SK-N-MC (cell line): ENCODE measurements at regions not wholly inside any gene's neighbourhood (a gene's known extent, or its start where the extent isn't known, plus 50 kb on each side); places are given as distances from the start of the nearest gene placed in this dataset.

Source experiments
- DNase-seq: peaks from one replicate; pipeline ENCODE4 v3.0.0-alpha.2; 2011; ENCODE audit warnings: low read depth, low spot score
- H3K27ac ChIP-seq: fragments of 200-600 bp; sonication (generic); 2 replicates; pipeline ENCODE4 v1.5.1; 2016; ENCODE audit warnings: mixed run types
- H3K36me3 ChIP-seq: fragments of 200-600 bp; sonication (generic); 2 replicates; pipeline ENCODE4 v1.6.1; 2017; ENCODE audit warnings: antibody characterized with exemption, low read length, mixed read lengths; ENCODE audit not compliant: insufficient read depth
- H3K4me3 ChIP-seq: fragments of 200-600 bp; sonication (generic); 2 replicates; pipeline ENCODE4 v1.5.1; 2016
- H3K9ac ChIP-seq: fragments of 200-600 bp; sonication (generic); 2 replicates; pipeline ENCODE4 v1.8.0; 2017; ENCODE audit warnings: mixed run types, mixed read lengths; ENCODE audit not compliant: insufficient read length
- H3K9me3 ChIP-seq: fragments of 200-600 bp; sonication (generic); 2 replicates; pipeline ENCODE4 v1.6.1; 2017; ENCODE audit warnings: low read depth, mild to moderate bottlenecking, antibody characterized with exemption, low read length, moderate library complexity, mixed read lengths
- EZH2 ChIP-seq: fragments of 200-600 bp; sonication (generic); IDR thresholded peaks from one replicate; pipeline ENCODE4 v1.6.1; 2017; ENCODE audit warnings: antibody characterized with exemption
- FOXP2 ChIP-seq: optimal IDR thresholded peaks from 2 replicates; pipeline ENCODE3; 2011; ENCODE audit warnings: mild to moderate bottlenecking, moderate library complexity; ENCODE audit not compliant: insufficient read depth; ENCODE audit errors: extremely low read length, control extremely low read depth
- POLR2AphosphoS5 ChIP-seq: IDR thresholded peaks from 2 replicates; pipeline ENCODE4 v1.6.1; 2012; ENCODE audit warnings: mild to moderate bottlenecking, low read depth, low read length, borderline replicate concordance

- Histone ChIP-seq H3K36me3 (no peaks in the 10 kb centered on the region), H3K9me3 (no peaks in the 10 kb centered on the region), H3K27ac (no peak overlapping the region), H3K9ac (no peak overlapping the region), H3K4me3 (no peak overlapping the region)
- DNase-seq = no peak
- TF ChIP-seq FOXP2 (no peak), EZH2 (no peak), POLR2AphosphoS5 (no peak)
Observed at GRCh38 chr21:19724081-19724480, 1274.1 kb upstream of the NCAM2 start.

DNA sequence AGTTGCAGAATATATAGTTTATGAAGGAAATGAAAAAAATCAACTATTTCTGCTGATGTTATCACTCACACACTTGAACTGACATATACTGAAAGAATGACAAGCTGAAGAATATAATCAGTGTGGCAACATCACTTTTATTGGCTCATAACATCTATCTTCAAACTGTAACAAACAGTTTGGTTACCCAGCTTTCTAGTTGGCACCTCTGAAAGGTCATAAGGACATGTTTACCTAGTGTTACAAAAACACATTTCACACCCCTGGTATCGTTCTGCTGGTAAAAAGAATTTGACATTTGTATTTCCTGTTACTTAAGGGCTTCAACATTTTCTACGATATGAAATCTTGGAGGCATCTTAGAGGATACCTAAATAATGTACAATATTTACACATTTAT lies 1267.0 kb upstream of the NCAM2 start:
- no peak overlapping the region for H3K27ac ChIP-seq
- no peaks in the 10 kb centered on the region for H3K9me3 ChIP-seq
- no peaks in the 10 kb centered on the region for H3K36me3 ChIP-seq
- DNase-seq = no peak
- H3K9ac ChIP-seq = no peak overlapping the region
- TF ChIP-seq EZH2 = no peak
- TF ChIP-seq POLR2AphosphoS5 = no peak
- TF ChIP-seq FOXP2 = no peak
- H3K4me3 ChIP-seq = no peak overlapping the region

- Histone ChIP-seq H3K36me3 (no peaks in the 10 kb centered on the region), H3K9ac (no peak overlapping the region), H3K9me3 (no peaks in the 10 kb centered on the region), H3K4me3 (no peak overlapping the region), H3K27ac (no peak overlapping the region)
- no peak for DNase-seq
- TF ChIP-seq FOXP2 (no peak), EZH2 (no peak)
Observed at GRCh38 chr21:19759836-19760235, 1238.4 kb upstream of the NCAM2 start.

DNA sequence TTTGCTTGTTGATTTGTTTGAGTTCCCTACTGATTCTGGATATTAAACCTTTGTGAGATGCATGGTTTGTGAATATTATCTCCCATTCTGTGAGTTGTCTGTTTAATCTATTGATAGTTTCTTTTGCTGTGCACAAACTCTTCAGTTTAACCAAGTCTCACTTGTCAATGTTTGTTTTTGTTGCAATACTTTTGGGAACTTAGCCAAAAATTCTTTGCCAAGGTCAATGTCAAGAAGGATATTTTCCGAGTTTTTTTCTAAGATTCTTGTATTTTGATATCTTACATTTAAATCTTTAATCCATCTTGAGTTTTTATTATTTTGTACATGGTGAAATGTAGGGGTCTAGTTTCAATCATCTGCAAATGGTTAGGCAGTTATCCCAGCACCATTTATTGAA lies 1230.7 kb upstream of the NCAM2 start:
- H3K27ac ChIP-seq = no peak overlapping the region
- H3K4me3 ChIP-seq = no peak overlapping the region
- DNase-seq = no peak
- H3K9me3 ChIP-seq = no peaks in the 10 kb centered on the region
- H3K9ac ChIP-seq = no peak overlapping the region
- H3K36me3 ChIP-seq = no peaks in the 10 kb centered on the region
- no peak for TF ChIP-seq POLR2AphosphoS5
- TF ChIP-seq FOXP2 = no peak
- TF ChIP-seq EZH2 = no peak

GRCh38 chr21:19771881-19772280 lies 1226.3 kb upstream of the NCAM2 start:
- Histone ChIP-seq H3K27ac (no peak overlapping the region), H3K9me3 (no peaks in the 10 kb centered on the region), H3K9ac (no peak overlapping the region), H3K36me3 (no peaks in the 10 kb centered on the region), H3K4me3 (no peak overlapping the region)
- no peak for DNase-seq
- TF ChIP-seq EZH2 = no peak
- no peak for TF ChIP-seq POLR2AphosphoS5
- no peak for TF ChIP-seq FOXP2

DNA sequence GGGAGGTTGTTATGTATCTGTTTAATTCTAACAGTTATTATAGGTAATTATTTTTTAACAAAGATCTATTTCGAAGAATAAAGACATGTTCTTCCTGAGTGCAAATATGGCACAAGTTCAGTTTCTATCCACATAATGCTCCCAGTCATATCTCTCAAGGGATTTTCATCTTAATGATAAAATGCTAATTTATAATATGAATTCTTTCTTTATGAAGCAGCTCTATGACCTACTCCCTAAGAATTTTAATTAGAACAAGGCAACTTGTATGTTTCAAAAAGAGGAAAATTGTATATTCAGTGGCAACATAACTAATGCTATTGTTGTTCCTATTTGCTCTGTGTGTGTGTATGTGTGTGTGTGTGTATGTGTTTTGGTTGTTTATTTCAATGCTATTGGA lies 1222.1 kb upstream of the NCAM2 start:
- no peak for DNase-seq
- Histone ChIP-seq H3K36me3 (no peaks in the 10 kb centered on the region), H3K4me3 (no peak overlapping the region), H3K9me3 (no peaks in the 10 kb centered on the region), H3K27ac (no peak overlapping the region), H3K9ac (no peak overlapping the region)
- no peak for TF ChIP-seq EZH2
- TF ChIP-seq FOXP2 = no peak
- no peak for TF ChIP-seq POLR2AphosphoS5

- TF ChIP-seq EZH2 (no peak), FOXP2 (no peak), POLR2AphosphoS5 (no peak)
- DNase-seq = no peak
- Histone ChIP-seq H3K9ac (no peak overlapping the region), H3K27ac (no peak overlapping the region), H3K36me3 (no peaks in the 10 kb centered on the region), H3K4me3 (no peak overlapping the region), H3K9me3 (no peaks in the 10 kb centered on the region)
Observed at GRCh38 chr21:19781881-19782652, 1216.1 kb upstream of the NCAM2 start.

DNA sequence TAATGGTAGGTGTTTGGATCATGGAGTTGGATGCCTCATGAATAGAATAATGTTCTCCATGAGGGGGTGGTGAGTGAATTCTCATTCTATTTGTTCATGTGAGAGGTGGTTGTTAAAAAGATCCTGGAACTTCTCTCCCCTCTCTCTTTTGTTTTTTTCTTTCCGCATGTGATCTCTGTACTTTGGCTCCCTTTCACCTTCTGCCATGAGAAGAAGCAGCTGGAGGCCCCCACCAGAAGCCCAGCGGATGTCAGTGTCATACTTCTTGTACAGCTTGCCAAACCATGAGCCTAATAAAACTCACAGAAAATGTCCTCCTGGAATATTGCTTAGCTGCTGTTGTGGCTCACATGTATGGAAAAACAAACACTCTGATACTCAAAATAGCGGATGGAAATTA lies 1212.3 kb upstream of the NCAM2 start:
- Histone ChIP-seq H3K9ac (no peak overlapping the region), H3K9me3 (no peaks in the 10 kb centered on the region), H3K36me3 (no peaks in the 10 kb centered on the region), H3K27ac (no peak overlapping the region), H3K4me3 (no peak overlapping the region)
- no peak for DNase-seq
- no peak for TF ChIP-seq FOXP2
- no peak for TF ChIP-seq EZH2
- TF ChIP-seq POLR2AphosphoS5 = no peak

DNA sequence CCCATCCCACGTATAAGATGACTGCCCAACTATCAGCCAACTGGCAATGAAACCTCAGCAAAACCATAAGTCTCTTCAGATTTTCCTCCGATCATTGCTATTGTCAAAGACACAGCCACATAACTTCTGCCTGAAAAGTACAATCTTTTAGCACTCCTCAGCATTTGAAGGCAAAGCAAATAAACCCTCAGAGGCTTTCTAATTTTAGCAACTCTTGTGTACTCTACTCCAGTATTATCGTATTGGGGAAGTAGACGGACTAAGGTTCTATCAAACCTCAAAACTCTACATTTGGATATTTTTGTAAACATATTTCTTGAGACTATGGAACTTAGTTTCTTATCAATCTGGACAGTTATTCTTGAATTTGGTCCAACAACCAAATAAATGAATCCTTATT lies 1206.2 kb upstream of the NCAM2 start:
- Histone ChIP-seq H3K4me3 (no peak overlapping the region), H3K27ac (no peak overlapping the region), H3K9ac (no peak overlapping the region), H3K36me3 (no peaks in the 10 kb centered on the region), H3K9me3 (no peaks in the 10 kb centered on the region)
- no peak for DNase-seq
- TF ChIP-seq FOXP2 (no peak), EZH2 (no peak), POLR2AphosphoS5 (no peak)
